ENCODE measurements at regions not wholly inside any gene's neighbourhood (a gene's known extent, or its start where the extent isn't known, plus 50 kb on each side); places are given as distances from the start of the nearest gene placed in this dataset.

GRCh38 chr2:196586511-196586991, 53.0 kb upstream of the CCDC150 start:
- H3K79me2 ChIP-seq (ENCODE audit: control insufficient read depth, insufficient read depth, low read length) = no peaks in the 10 kb centered on the region
- CTCF ChIA-PET = no interaction called here
- H3K4me2 ChIP-seq (ENCODE audit: insufficient read depth, low read length) = no peak overlapping the region

GRCh38 chr2:196587056-196587455, 52.5 kb upstream of the CCDC150 start:
- intact Hi-C loops (cut with micrococcal nuclease) = no loop called here
- no peak overlapping the region for H2AFZ ChIP-seq (ENCODE audit: low read depth, low read length)
- H3K36me3 ChIP-seq (ENCODE audit: control insufficient read depth in 2 of 2, extremely low read depth in 1 of 2, insufficient read depth in 2 of 2, low read length in 2 of 2) = no peaks in the 10 kb centered on the region
- H4K20me1 ChIP-seq (replicated peaks; ENCODE audit: control insufficient read depth, extremely low read depth, insufficient read depth, low read length) = no peaks in the 10 kb centered on the region
- BruUV-seq (replicated peaks) = no TSS peak
- CTCF ChIA-PET = no interaction called here
- no peak for FAIRE-seq
- no peak for DNase-seq (ENCODE audit: low read depth, low spot score)
- H3K9me3 ChIP-seq (replicated peaks; ENCODE audit: control insufficient read depth, insufficient read depth, low read length) = no peaks in the 10 kb centered on the region
- H3K27me3 ChIP-seq (ENCODE audit: control insufficient read depth in 2 of 2, insufficient read depth in 2 of 2, low read length in 2 of 2) = peaks cover 29 to 31% of the 10 kb centered on the region in 2 experiments
- TF ChIP-seq POLR2A (IDR thresholded peaks at IDR 0.05; ENCODE audit: low read depth, low read length) = no peak
- peak; percentile 1 for TF ChIP-seq FOS (IDR thresholded peaks at IDR 0.05; ENCODE audit: borderline replicate concordance, insufficient read depth, low read length)
- no peak overlapping the region for H3K27ac ChIP-seq (ENCODE audit: insufficient read depth, low read depth, low read length)
- H3K4me2 ChIP-seq (ENCODE audit: insufficient read depth, low read length) = no peak overlapping the region
- peaks cover 2% of the 10 kb centered on the region for H3K4me1 ChIP-seq (ENCODE audit: control insufficient read depth, extremely low read depth, insufficient read depth, low read length)
- no peaks in the 10 kb centered on the region for H3K9me1 ChIP-seq (replicated peaks; ENCODE audit: control insufficient read depth, extremely low read depth, insufficient read depth, low read length)
- POLR2A ChIA-PET = no interaction called here
- H3K79me2 ChIP-seq (ENCODE audit: control insufficient read depth, insufficient read depth, low read length) = no peaks in the 10 kb centered on the region
- H3K9ac ChIP-seq (replicated peaks; ENCODE audit: extremely low read depth, insufficient read depth, low read length) = no peak overlapping the region
- dilution Hi-C loops (cut with MboI; ENCODE audit: extremely low pct_ligation_motif_present, low sequenced_read_pairs) = no loop called here
- H3K4me3 ChIP-seq (replicated peaks in 1 of 3; ENCODE audit: insufficient read depth in 1 of 3, low read depth in 1 of 3, low read length in 3 of 3) = no peak overlapping the region

More at GRCh38 chr2:196586511-196586991, 53.0 kb upstream of the CCDC150 start:
- no peak overlapping the region for H3K9ac ChIP-seq (replicated peaks; ENCODE audit: extremely low read depth, insufficient read depth, low read length)
- no peaks in the 10 kb centered on the region for H3K4me1 ChIP-seq (ENCODE audit: control insufficient read depth, extremely low read depth, insufficient read depth, low read length)
- no peaks in the 10 kb centered on the region for H3K36me3 ChIP-seq (ENCODE audit: control insufficient read depth in 2 of 2, extremely low read depth in 1 of 2, insufficient read depth in 2 of 2, low read length in 2 of 2)
- DNase-seq (ENCODE audit: low read depth, low spot score) = peak; percentile 23
- no peaks in the 10 kb centered on the region for H3K9me3 ChIP-seq (replicated peaks; ENCODE audit: control insufficient read depth, insufficient read depth, low read length)
- TF ChIP-seq FOS (IDR thresholded peaks at IDR 0.05; ENCODE audit: borderline replicate concordance, insufficient read depth, low read length) (peak; percentile 49), POLR2A (IDR thresholded peaks at IDR 0.05; ENCODE audit: low read depth, low read length) (no peak), MYC (IDR thresholded peaks at IDR 0.05; ENCODE audit: low read depth, low read length) (no peak)
- intact Hi-C loops (cut with micrococcal nuclease) = no loop called here
- no peaks in the 10 kb centered on the region for H3K9me1 ChIP-seq (replicated peaks; ENCODE audit: control insufficient read depth, extremely low read depth, insufficient read depth, low read length)
- no TSS peak for BruUV-seq (replicated peaks)
- dilution Hi-C loops (cut with MboI; ENCODE audit: extremely low pct_ligation_motif_present, low sequenced_read_pairs) = no loop called here
- no peak overlapping the region for H3K4me3 ChIP-seq (replicated peaks in 1 of 3; ENCODE audit: insufficient read depth in 1 of 3, low read depth in 1 of 3, low read length in 3 of 3)
- H2AFZ ChIP-seq (ENCODE audit: low read depth, low read length) = no peak overlapping the region
- no peak overlapping the region for H3K27ac ChIP-seq (ENCODE audit: insufficient read depth, low read depth, low read length)
- POLR2A ChIA-PET = no interaction called here
- peaks cover 26% of the 10 kb centered on the region in 2 experiments for H3K27me3 ChIP-seq (ENCODE audit: control insufficient read depth in 2 of 2, insufficient read depth in 2 of 2, low read length in 2 of 2)
- FAIRE-seq = no peak
- no peaks in the 10 kb centered on the region for H4K20me1 ChIP-seq (replicated peaks; ENCODE audit: control insufficient read depth, extremely low read depth, insufficient read depth, low read length)

All from endothelial cell of umbilical vein (primary cell).